K562 (cell line): ENCODE measurements at regions not wholly inside any gene's neighbourhood (a gene's known extent, or its start where the extent isn't known, plus 50 kb on each side); places are given as distances from the start of the nearest gene placed in this dataset.

Source experiments
- ATAC-seq: fragments of 200-7000 bp; cut with Tn5 transposase; 3 replicates; pipeline ENCODE4 v1.9.1; 2020; ENCODE audit warnings: moderate library complexity
- BruUV-seq: library from RNA; stranded (reverse); fragments of 400-500 nt; replicated peaks from 2 replicates; lab custom pipeline; 2021; lab: Mats Ljungman, UMichigan
- CTCF ChIA-PET: fragments of 300-600 bp; formaldehyde crosslinking; extraction: SDS; loops from one replicate; lab custom pipeline; 2021; ENCODE audit warnings: low intra/inter-chr PET ratio; lab: Yijun Ruan, JAX
- POLR2A ChIA-PET: fragments of 300-600, 350-650 bp; sonication (Branson Sonifier 250); formaldehyde crosslinking; extraction: SDS; loops from one replicate; lab custom pipeline; 2021; ENCODE audit warnings: antibody characterized with exemption, inconsistent platforms; lab: Yijun Ruan, JAX
- DNase-seq, 4 experiments: peaks; one replicate each; pipeline versions ENCODE4 v3.0.0 to v3.0.0-alpha.2; 2011 to 2018; ENCODE audit warnings: low spot score in 3 of 4, mixed read lengths in 3 of 4; ENCODE audit errors: extremely low read depth in 1 of 4
- FAIRE-seq: peaks from 2 replicates; lab custom pipeline; 2011; peaks lifted over from hg19 to GRCh38; lab: Jason Lieb, UNC
- H2AFZ ChIP-seq: 2 replicates; pipeline ENCODE4 v1.6.0; 2011; ENCODE audit warnings: low read depth, low read length, control low read depth, inconsistent platforms
- H3K27ac ChIP-seq: fragments of 200-600 bp; 3 replicates; pipeline ENCODE4 v1.8.0; 2011; ENCODE audit warnings: low read depth, mild to moderate bottlenecking, control low read depth, inconsistent platforms, low read length, moderate library complexity, mixed read lengths; ENCODE audit errors: extremely low read depth
- H3K27me3 ChIP-seq, 2 experiments: fragments of 300-600 bp in 1 of 2; 2 replicates in 1 of 2; 3 replicates in 1 of 2; pipeline versions ENCODE4 v1.6.0 to v1.8.0; 2011; ENCODE audit warnings: inconsistent platforms in 2 of 2, low read length in 2 of 2, mild to moderate bottlenecking in 1 of 2, mixed read lengths in 1 of 2, moderate library complexity in 1 of 2; ENCODE audit not compliant: control insufficient read depth in 2 of 2, insufficient read depth in 2 of 2
- H3K36me3 ChIP-seq: fragments of 300-600 bp; 3 replicates; pipeline ENCODE4 v1.8.0; 2011; ENCODE audit warnings: mild to moderate bottlenecking, low read length, inconsistent platforms; ENCODE audit not compliant: control insufficient read depth, insufficient read depth
- H3K4me1 ChIP-seq, 2 experiments: fragments of 200-600 bp in 1 of 2; replicated peaks in 1 of 2; 2 replicates in 1 of 2; 3 replicates in 1 of 2; pipeline versions ENCODE4 v1.5.1 to v1.8.0; 2011; ENCODE audit warnings: inconsistent platforms in 2 of 2, low read length in 2 of 2, mild to moderate bottlenecking in 1 of 2, mixed read lengths in 1 of 2, moderate library complexity in 1 of 2; ENCODE audit not compliant: control insufficient read depth in 2 of 2, insufficient read depth in 2 of 2
- H3K4me2 ChIP-seq: 2 replicates; pipeline ENCODE4 v1.6.1; 2011; ENCODE audit warnings: low read length, control low read depth, inconsistent platforms, mixed read lengths; ENCODE audit not compliant: insufficient read depth
- H3K4me3 ChIP-seq: fragments of 200-600 bp; sonication (generic), shearing (Covaris generic); 2 replicates; pipeline ENCODE4 v1.5.1; 2016; ENCODE audit warnings: control low read depth, inconsistent platforms
- H3K79me2 ChIP-seq: fragments of 200-600 bp; 3 replicates; pipeline ENCODE4 v1.8.0; 2011; ENCODE audit warnings: low read length, inconsistent platforms; ENCODE audit not compliant: control insufficient read depth, insufficient read depth
- H3K9ac ChIP-seq, 2 experiments: 2 replicates each; pipeline versions ENCODE4 v1.6.0 to v1.6.1; 2011; ENCODE audit warnings: low read depth in 2 of 2, low read length in 2 of 2, control low read depth in 1 of 2, inconsistent platforms in 1 of 2, mild to moderate bottlenecking in 1 of 2, mixed read lengths in 1 of 2; ENCODE audit not compliant: insufficient read depth in 1 of 2
- H3K9me1 ChIP-seq: one replicate; pipeline ENCODE4 v1.6.0; 2011; ENCODE audit warnings: inconsistent platforms, mild to moderate bottlenecking, low read length, moderate library complexity; ENCODE audit not compliant: control insufficient read depth, insufficient read depth
- H3K9me3 ChIP-seq: replicated peaks from 2 replicates; pipeline ENCODE4 v1.5.1; 2011; ENCODE audit warnings: low read depth, low read length, inconsistent platforms; ENCODE audit not compliant: control insufficient read depth, insufficient read depth
- H4K20me1 ChIP-seq: replicated peaks from 2 replicates; pipeline ENCODE4 v1.6.1; 2011; ENCODE audit warnings: low read length, inconsistent platforms, mixed read lengths; ENCODE audit not compliant: control insufficient read depth, insufficient read depth
- CBFA2T3 ChIP-seq: fragments of 450-650 bp; IDR thresholded peaks from 2 replicates; pipeline ENCODE4 v1.6.1; 2017
- CHCHD3 ChIP-seq: fragments of 250-450 bp; sonication (Bioruptor Pico); IDR thresholded peaks from 2 replicates; pipeline ENCODE4 v2.1.2; 2022; ENCODE audit warnings: mild to moderate bottlenecking
- LARP7 ChIP-seq: fragments of 450-650 bp; IDR thresholded peaks from 2 replicates; pipeline ENCODE4 v1.6.1; 2016
- MAFK ChIP-seq: IDR thresholded peaks from 2 replicates; pipeline ENCODE4 v1.6.1; 2011; ENCODE audit warnings: low read length, improper control_type of control experiment
- NBN ChIP-seq: fragments of 450-650 bp; IDR thresholded peaks from 2 replicates; pipeline ENCODE4 v1.6.1; 2016; ENCODE audit warnings: low read depth, mild to moderate bottlenecking
- NFRKB ChIP-seq: fragments of 450-650 bp; IDR thresholded peaks from 2 replicates; pipeline ENCODE4 v1.6.1; 2016; ENCODE audit warnings: low read depth
- REST ChIP-seq, 2 experiments: fragments of 450-650 bp; formaldehyde crosslinking in 1 of 2; IDR thresholded peaks; 2 replicates each; pipeline versions ENCODE4 v1.4.0 to v1.6.1; 2014 to 2020; ENCODE audit warnings: mild to moderate bottlenecking in 2 of 2, borderline replicate concordance in 1 of 2, low read depth in 1 of 2
- STAT5B ChIP-seq: fragments of 250-450 bp; sonication (Bioruptor Pico); IDR thresholded peaks from 2 replicates; pipeline ENCODE4 v1.8.0; 2021; ENCODE audit warnings: mild to moderate bottlenecking, inconsistent platforms
- STAT6 ChIP-seq: sonication (generic); formaldehyde crosslinking; IDR thresholded peaks from 2 replicates; pipeline ENCODE4 v1.8.1; 2023; ENCODE audit warnings: mild to moderate bottlenecking, missing genetic modification reagents
- WGBS: fragments of 100-300 bp; shearing (Covaris generic); methylation state at CpG from one replicate; pipeline ENCODE4 v1.1.6; 2016; ENCODE audit warnings: low coverage, mixed read lengths; ENCODE audit not compliant: insufficient coverage; ENCODE audit errors: missing lambda C conversion rate; 5-methylcytosine and 5-hydroxymethylcytosine counted together
- in situ Hi-C: fragments of 300-500 bp; cut with MboI; formaldehyde crosslinking; loops from 4 replicates; pipeline ENCODE4 v1.15.0; 2018; ENCODE audit warnings: inconsistent platforms, mixed read lengths
- intact Hi-C: fragments of 100-400 bp; cut with micrococcal nuclease; formaldehyde crosslinking; loops from 2 replicates; pipeline ENCODE4 v1.14.2; 2022
- TF ChIP-seq, protein P1 (sequence below), 2 experiments: fragments of 450-650 bp; IDR thresholded peaks; 2 replicates each; pipeline ENCODE4 v1.6.1; 2016
- TF ChIP-seq, protein P2 (sequence below): fragments of 450-650 bp; IDR thresholded peaks from one replicate; pipeline ENCODE4 v1.6.1; 2018; ENCODE audit warnings: mild to moderate bottlenecking, moderate library complexity; ENCODE audit not compliant: partially characterized antibody

DNA sequence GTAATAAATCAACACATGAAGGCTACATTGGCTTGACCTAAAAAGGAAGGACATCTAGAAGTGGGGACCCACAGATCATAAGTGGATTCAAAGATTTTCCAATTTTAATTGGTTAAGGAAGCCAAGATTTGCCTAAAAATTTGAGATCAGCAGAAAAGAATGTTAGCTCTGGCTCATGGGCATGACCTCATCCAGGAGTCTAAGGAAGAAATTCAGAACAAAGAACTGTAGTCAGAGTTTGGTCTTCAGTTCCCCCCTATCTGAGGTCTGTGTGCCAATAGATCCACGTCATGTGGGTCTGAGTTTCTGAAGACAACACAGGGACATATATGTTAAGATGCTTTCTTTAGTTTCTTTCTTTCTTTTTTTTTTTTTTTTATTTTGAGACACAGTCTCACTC is 648.8 kb upstream of the SPRY2 start:
- ChIA-PET POLR2A (no interaction called here), CTCF (no interaction called here)
- no peak overlapping the region for H3K27ac ChIP-seq
- H3K4me2 ChIP-seq: no peak overlapping the region
- FAIRE-seq: no peak
- no peak overlapping the region for H3K9ac ChIP-seq
- no peaks in the 10 kb centered on the region for H4K20me1 ChIP-seq
- no peak for ATAC-seq
- in situ Hi-C loops (no loop called here), intact Hi-C loops (no loop called here)
- no peak overlapping the region for H3K4me3 ChIP-seq
- H3K36me3 ChIP-seq: no peaks in the 10 kb centered on the region
- BruUV-seq: no TSS peak
- no peaks in the 10 kb centered on the region for H3K79me2 ChIP-seq
- no CpG with 5 or more reads among the region's 1 CpG for WGBS
- no peaks in the 10 kb centered on the region for H3K4me1 ChIP-seq
- no peaks in the 10 kb centered on the region for H3K27me3 ChIP-seq
- H3K9me1 ChIP-seq: no peaks in the 10 kb centered on the region
- H3K9me3 ChIP-seq: no peaks in the 10 kb centered on the region
- DNase-seq: no peak
- H2AFZ ChIP-seq: no peak overlapping the region
- TF ChIP-seq, protein P1, sequence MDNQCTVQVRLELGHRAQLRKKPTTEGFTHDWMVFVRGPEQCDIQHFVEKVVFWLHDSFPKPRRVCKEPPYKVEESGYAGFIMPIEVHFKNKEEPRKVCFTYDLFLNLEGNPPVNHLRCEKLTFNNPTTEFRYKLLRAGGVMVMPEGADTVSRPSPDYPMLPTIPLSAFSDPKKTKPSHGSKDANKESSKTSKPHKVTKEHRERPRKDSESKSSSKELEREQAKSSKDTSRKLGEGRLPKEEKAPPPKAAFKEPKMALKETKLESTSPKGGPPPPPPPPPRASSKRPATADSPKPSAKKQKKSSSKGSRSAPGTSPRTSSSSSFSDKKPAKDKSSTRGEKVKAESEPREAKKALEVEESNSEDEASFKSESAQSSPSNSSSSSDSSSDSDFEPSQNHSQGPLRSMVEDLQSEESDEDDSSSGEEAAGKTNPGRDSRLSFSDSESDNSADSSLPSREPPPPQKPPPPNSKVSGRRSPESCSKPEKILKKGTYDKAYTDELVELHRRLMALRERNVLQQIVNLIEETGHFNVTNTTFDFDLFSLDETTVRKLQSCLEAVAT (IDR thresholded peaks at IDR 0.05): no peak
- TF ChIP-seq CHCHD3 (no peak), CBFA2T3 (no peak), LARP7 (no peak), NFRKB (no peak), STAT5B (CRISPR knock-in tag) (no peak), REST (IDR thresholded peaks at IDR 0.05; ENCODE audit: borderline replicate concordance) (no peak), REST (CRISPR knock-in tag; IDR thresholded peaks at IDR 0.05; ENCODE audit: low read depth) (no peak), NBN (no peak), MAFK (no peak), STAT6 (no peak)
- TF ChIP-seq, protein P2, sequence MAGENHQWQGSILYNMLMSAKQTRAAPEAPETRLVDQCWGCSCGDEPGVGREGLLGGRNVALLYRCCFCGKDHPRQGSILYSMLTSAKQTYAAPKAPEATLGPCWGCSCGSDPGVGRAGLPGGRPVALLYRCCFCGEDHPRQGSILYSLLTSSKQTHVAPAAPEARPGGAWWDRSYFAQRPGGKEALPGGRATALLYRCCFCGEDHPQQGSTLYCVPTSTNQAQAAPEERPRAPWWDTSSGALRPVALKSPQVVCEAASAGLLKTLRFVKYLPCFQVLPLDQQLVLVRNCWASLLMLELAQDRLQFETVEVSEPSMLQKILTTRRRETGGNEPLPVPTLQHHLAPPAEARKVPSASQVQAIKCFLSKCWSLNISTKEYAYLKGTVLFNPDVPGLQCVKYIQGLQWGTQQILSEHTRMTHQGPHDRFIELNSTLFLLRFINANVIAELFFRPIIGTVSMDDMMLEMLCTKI: no peak
